HEK293T (cell line): ENCODE measurements at regions not wholly inside any gene's neighbourhood (a gene's known extent, or its start where the extent isn't known, plus 50 kb on each side); places are given as distances from the start of the nearest gene placed in this dataset.

Experiments used
- CTCF ChIA-PET: fragments of 350-600 bp; formaldehyde crosslinking; extraction: SDS; loops from one replicate; lab custom pipeline; 2021; ENCODE audit warnings: antibody characterized with exemption, inconsistent platforms; lab: Yijun Ruan, JAX
- POLR2A ChIA-PET: fragments of 350-600 bp; formaldehyde crosslinking; extraction: SDS; loops from one replicate; lab custom pipeline; 2020; ENCODE audit warnings: antibody characterized with exemption, inconsistent platforms; lab: Yijun Ruan, JAX
- DNase-seq: peaks from one replicate; pipeline ENCODE4 v3.0.0; 2012; ENCODE audit warnings: mixed read lengths; ENCODE audit errors: extremely low spot score
- ARNT ChIP-seq: fragments of 450-650 bp; IDR thresholded peaks from 2 replicates; pipeline ENCODE4 v1.6.1; 2017; ENCODE audit warnings: mild to moderate bottlenecking
- BHLHE40 ChIP-seq: fragments of 450-650 bp; IDR thresholded peaks from 2 replicates; pipeline ENCODE4 v1.6.1; 2016; ENCODE audit warnings: mild to moderate bottlenecking, moderate library complexity, borderline replicate concordance
- CTBP1 ChIP-seq: fragments of 450-650 bp; IDR thresholded peaks from 2 replicates; pipeline ENCODE4 v1.6.1; 2016; ENCODE audit warnings: borderline replicate concordance
- ELF4 ChIP-seq: fragments of 450-650 bp; IDR thresholded peaks from 2 replicates; pipeline ENCODE4 v1.6.1; 2017; ENCODE audit warnings: antibody characterized with exemption
- FOXA1 ChIP-seq: fragments of 450-650 bp; IDR thresholded peaks from 2 replicates; pipeline ENCODE4 v1.6.1; 2016; ENCODE audit warnings: mild to moderate bottlenecking
- FOXK2 ChIP-seq: fragments of 450-650 bp; IDR thresholded peaks from 2 replicates; pipeline ENCODE4 v1.6.1; 2016; ENCODE audit warnings: mild to moderate bottlenecking
- FOXM1 ChIP-seq: fragments of 450-650 bp; IDR thresholded peaks from 2 replicates; pipeline ENCODE4 v1.6.1; 2017; ENCODE audit warnings: mild to moderate bottlenecking, borderline replicate concordance
- HDGF ChIP-seq: fragments of 450-650 bp; IDR thresholded peaks from 2 replicates; pipeline ENCODE4 v1.6.1; 2017; ENCODE audit warnings: antibody characterized with exemption, borderline replicate concordance
- L3MBTL2 ChIP-seq: fragments of 450-650 bp; conservative IDR thresholded peaks from 2 replicates; pipeline ENCODE4 v1.6.1; 2016; ENCODE audit warnings: mild to moderate bottlenecking
- LEF1 ChIP-seq: fragments of 450-650 bp; IDR thresholded peaks from 2 replicates; pipeline ENCODE4 v1.6.1; 2017; ENCODE audit warnings: mild to moderate bottlenecking, borderline replicate concordance
- NFRKB ChIP-seq: fragments of 450-650 bp; IDR thresholded peaks from 2 replicates; pipeline ENCODE4 v1.6.1; 2016; ENCODE audit warnings: mild to moderate bottlenecking, moderate library complexity
- PKNOX1 ChIP-seq: fragments of 450-650 bp; IDR thresholded peaks from 2 replicates; pipeline ENCODE4 v1.6.1; 2016
- SP1 ChIP-seq: fragments of 450-650 bp; IDR thresholded peaks from 2 replicates; pipeline ENCODE4 v1.6.1; 2017
- SUZ12 ChIP-seq: fragments of 450-650 bp; IDR thresholded peaks from 2 replicates; pipeline ENCODE4 v1.6.1; 2016; ENCODE audit warnings: mild to moderate bottlenecking
- TARDBP ChIP-seq: fragments of 450-650 bp; IDR thresholded peaks from 2 replicates; pipeline ENCODE4 v1.6.1; 2016
- ZNF384 ChIP-seq: fragments of 450-650 bp; IDR thresholded peaks from 2 replicates; pipeline ENCODE4 v1.6.1; 2016

DNA sequence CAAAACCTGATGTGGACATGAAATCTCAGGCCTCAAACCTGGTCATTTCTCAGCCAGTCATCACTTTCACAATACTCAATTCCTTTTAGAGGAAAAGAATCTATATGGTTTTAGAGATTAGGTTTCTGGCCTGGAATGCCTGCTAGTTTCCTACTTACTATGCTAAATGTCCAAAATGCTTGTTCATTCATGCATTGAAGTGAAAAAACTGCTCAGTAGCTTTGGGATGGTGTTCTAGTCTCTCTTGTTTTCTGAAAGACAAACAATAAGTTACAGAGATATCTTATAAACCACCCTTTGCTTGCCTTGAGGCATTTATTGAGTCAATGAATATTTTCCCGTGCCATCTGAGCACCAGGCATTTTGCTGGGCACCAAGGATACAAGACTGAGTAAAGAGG lies 1146.5 kb upstream of the GOT2 start:
- CTCF ChIA-PET, result no interaction called here
- TF ChIP-seq ARNT (no peak), SP1 (no peak), FOXA1 (no peak), BHLHE40 (no peak), LEF1 (no peak), ELF4 (no peak)
- POLR2A ChIA-PET, result no interaction called here
- DNase-seq, result no peak

- ChIA-PET CTCF (no interaction called here), POLR2A (no interaction called here)
- TF ChIP-seq ELF4 (no peak), FOXK2 (no peak), LEF1 (no peak), ARNT (no peak), PKNOX1 (no peak), BHLHE40 (no peak), FOXA1 (no peak), HDGF (no peak), NFRKB (no peak), L3MBTL2 (no peak), TARDBP (no peak)
Observed at GRCh38 chr16:59878999-59879398, 1144.9 kb upstream of the GOT2 start.

GRCh38 chr16:59878479-59878878 lies 1144.4 kb upstream of the GOT2 start:
- TF ChIP-seq TARDBP, result no peak
- TF ChIP-seq HDGF, result no peak
- TF ChIP-seq ARNT, result no peak
- no peak for TF ChIP-seq ELF4
- no peak for TF ChIP-seq LEF1
- no peak for TF ChIP-seq FOXA1
- TF ChIP-seq BHLHE40, result no peak
- TF ChIP-seq SUZ12, result no peak
- no peak for TF ChIP-seq FOXK2
- TF ChIP-seq PKNOX1, result no peak
- TF ChIP-seq SP1, result no peak
- ChIA-PET POLR2A (no interaction called here), CTCF (no interaction called here)
- no peak for DNase-seq

More at GRCh38 chr16:59878999-59879398, 1144.9 kb upstream of the GOT2 start:
- DNase-seq, result no peak

DNA sequence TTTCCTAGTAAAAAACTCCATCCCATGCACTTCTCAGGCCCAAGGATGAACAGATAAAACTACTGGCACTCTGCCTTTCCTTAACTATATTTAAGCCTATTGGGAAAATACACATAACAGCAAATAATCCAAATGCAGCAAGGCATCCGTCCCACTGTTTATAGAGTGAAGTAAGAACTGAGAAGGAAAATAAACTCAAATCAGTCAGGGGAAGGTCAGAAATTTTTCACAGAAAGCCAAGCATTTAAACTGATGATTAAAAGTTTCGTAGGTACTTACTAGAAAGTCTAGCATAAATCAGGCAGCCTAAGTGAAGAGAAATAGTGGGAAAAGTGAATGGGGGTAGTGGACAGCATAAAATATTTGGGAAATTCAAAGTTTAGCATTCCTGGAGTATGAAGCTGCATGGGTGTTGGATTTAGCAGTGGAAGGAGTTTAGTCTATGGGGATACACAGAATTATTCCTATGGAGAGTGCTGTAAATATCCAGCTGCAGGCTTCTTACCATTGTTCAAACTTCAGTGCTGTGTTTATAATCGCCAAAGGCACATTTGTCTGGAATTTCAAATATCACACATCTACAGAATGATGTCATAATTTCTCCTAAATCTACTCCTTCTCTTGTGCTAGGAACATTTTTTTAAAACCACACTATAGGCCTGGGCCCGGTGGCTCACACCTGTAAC lies 1131.0 kb upstream of the GOT2 start:
- no peak for TF ChIP-seq LEF1
- TF ChIP-seq TARDBP, result no peak
- no peak for TF ChIP-seq L3MBTL2
- no peak for TF ChIP-seq FOXK2
- no peak for TF ChIP-seq PKNOX1
- ChIA-PET POLR2A (no interaction called here), CTCF (no interaction called here)
- DNase-seq, result no peak

DNA sequence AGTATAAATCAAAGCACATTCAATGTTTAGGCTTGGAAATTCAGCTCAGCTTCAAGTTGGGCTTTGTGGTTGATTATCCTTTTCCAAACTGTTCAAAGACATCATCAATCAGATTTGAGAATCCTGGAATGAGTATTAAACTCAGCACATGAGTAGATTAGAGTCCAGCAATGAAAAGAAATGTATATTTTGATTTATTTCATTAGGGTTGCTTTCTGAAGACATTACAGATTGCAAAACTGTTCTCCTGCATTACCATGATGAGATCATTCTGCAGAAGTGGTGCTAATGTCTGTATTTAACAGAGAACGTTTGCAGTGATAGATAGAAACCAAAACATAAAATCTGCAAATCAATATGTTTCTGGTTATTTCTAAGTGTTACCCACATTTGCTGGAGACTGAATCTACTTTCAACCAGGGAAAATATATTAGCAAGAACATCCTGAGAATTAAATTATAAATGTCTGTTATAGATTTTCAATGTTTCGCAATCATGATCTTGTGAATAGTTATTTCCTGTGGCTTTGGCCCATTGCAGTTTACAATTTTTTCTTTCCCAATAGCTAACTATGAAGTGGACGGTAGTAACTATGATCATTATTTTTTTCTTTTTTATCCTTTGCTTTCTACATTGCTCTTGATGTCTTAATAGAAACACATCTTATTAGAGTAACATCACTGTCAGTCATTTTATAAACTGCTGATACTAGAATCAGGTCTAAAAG lies 1125.7 kb upstream of the GOT2 start:
- ChIA-PET CTCF (no interaction called here), POLR2A (no interaction called here)
- TF ChIP-seq TARDBP (no peak), CTBP1 (no peak), LEF1 (no peak), SUZ12 (no peak), FOXA1 (no peak), HDGF (no peak), FOXM1 (no peak), NFRKB (no peak), PKNOX1 (no peak), FOXK2 (no peak), SP1 (no peak), BHLHE40 (no peak), ZNF384 (no peak)
- DNase-seq, result no peak
